ENCODE measurements at regions not wholly inside any gene's neighbourhood (a gene's known extent, or its start where the extent isn't known, plus 50 kb on each side); places are given as distances from the start of the nearest gene placed in this dataset.
"Not testable (repeated sequence)": the region's sequence is repeated elsewhere in the genome, so short reads cannot be mapped to it uniquely, and the experiment has no call there.

DNA sequence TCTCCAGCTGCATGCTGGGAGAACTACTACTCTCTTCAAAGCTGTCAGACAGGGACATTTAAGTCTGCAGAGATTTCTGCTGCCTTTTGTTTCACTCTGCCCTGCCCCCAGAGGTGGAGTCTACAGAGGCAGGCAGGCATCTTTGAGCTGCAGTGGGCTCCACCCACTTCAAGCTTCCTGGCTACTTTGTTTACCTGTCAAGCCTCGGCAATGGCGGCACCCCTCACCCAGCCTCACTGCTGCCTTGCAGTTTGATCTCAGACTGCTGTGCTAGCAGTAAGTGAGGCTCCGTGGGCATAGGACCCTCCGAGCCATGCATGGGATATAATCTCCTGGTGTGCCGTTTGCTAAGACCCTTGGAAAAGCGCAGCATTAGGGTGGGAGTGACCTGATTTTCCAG is 61.7 kb downstream of the DMRTA1 start:
- not testable (repeated sequence) for DNase-seq

DNA sequence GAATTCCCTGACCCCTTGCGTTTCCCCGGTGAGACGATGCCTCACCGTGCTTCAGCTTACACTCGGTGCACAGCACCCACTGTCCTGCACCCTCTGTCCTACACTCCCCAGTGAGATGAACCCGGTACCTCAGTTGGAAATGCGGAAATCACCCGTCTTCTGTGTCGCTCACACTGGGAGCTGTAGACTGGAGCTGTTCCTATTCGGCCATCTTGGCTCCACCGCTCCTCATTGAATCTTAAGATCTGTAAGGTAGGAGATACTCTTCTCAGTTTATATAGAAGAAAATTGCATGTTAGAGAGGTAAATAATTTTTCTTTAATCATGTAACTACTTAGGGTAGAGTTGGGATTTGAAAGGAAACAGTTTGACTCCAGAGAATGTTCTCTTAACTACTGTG is 62.2 kb downstream of the DMRTA1 start:
- DNase-seq, result no peak

DNA sequence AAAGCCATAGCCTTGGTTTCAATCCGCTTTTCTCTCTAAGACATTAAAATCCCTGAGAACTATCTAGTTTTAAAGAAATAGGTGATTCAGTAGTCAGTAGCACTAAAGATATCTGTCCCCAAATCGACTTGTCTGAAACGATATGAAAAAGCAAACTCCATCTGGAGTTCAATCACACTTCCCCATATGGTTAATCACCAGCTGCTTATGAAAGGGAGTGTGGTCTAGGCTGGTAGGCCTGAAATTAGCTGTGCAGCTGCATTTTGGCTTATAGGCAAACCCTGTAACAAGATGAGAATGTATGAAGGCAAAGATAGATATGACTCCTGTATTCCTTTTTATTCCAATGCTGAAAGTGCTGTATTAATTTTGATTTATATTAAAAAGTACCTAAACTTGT is 65.9 kb downstream of the DMRTA1 start:
- no peak for DNase-seq

DNA sequence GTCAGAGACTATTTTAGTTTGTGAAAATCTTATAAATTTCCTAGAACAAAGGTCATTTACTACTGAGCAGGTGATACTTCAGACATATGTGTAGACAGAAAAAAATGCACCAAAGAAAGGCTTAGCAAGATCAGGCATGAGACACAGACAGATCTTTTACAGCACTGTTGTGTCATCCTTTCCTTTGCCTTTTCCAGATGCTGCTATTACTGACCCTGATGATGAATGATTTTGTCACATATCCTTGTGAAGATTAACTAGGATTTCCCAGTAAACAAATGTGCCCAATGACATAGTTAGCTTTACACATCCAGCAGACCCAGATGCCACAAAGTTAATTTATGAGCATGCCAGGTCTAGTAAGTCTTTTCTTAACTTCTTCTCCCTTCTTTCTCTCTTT is 68.2 kb downstream of the DMRTA1 start:
- DNase-seq, result no peak

DNA sequence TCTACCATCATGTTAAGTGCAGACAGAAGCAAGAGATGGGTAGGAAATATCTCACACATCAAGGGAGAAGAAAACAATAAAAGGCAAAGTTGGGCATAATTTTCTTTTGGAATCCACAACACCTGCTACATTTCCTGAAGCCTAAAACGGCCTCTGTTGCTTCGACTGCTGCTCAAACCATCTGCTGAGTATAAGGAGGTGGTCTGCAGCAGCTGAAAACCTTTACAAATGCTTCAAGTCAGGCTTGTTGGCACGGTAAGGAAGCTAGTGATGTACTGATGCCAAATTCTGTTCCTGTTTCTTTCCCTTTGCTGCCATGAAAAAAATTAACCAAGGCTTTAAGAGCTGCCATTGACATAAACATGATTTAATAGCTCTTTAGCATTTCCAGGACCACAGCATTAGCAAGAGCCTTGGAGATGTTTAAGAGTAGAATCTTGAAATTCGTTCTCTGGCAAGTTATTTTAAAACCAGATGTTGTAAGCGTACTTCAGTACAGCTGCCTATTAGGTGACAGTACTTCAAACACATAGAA is 75.6 kb downstream of the DMRTA1 start:
- no peak for DNase-seq

DNA sequence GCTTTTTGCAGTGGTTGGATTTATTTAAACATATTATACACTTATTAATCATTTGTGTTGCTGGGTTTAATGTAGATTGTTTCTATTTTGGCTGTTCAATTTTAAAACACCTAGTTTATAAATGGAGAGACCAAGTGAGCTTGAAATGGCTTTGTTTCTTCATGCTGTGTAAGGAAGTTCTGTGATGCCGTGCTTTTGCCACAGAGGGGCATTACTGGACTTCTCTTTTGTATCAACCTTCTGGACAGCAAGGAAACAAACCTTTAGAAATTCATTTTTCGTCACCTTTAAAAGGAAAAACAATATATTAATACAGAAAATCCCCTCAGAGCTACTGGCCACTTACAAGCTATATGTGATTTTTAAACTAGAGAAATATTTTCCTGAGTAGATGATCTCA is 81.9 kb downstream of the DMRTA1 start:
- DNase-seq, result peak in 1 of 56 donors; percentile 0

DNA sequence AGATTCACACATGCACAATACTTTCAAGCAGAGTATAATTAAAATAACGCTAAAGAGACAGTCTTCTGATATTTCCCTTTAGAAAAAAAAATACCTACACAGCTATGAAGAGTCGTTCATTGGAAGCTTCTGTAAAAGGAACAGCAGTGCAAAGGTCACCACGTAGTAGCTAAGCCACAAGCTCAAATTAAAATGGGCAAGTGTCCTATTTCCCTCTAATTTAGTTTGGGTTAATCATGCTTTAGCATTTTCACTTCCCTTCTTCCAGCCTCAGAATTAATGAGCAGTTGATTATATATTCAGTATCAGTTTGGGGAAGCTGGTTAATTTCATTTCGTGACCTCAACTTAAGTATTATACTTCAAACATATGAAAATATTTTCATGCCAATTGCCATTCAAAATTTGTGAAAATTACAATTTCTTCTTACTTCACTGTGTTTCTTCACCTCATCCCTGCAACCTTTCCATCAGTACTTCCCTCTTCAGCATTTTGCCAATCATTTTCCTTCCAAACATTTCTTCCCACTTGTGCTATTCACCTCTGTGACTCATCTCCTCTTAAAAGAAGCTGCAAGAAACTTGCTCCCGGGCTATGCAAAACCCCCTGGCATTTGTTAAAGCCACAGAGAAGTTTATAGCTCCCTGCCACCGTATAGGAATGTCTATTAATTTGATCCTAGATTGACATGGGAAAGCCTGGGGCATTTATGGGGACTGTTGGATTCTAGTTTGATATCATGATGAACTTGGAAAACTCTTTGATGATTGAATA is 83.0 kb downstream of the DMRTA1 start:
- no peak for DNase-seq

DNA sequence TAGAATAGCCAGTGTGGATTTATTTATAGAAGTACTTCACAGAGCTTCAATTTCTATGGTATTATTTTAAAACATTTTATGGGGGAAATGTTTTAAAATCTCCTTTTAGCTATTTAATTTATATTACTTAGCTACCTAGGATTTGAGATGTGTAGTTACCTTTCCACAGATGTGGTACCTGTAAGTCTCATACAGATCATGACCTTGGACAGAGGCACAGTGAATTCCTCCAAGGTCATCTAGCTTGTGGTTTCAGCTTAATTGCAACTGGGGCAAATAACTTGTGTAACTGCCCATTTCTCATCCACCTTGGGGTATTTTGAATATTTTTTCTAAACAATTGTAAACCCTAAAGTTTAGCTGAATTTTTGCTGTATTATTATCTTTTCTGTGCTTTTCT is 89.2 kb downstream of the DMRTA1 start:
- DNase-seq, result no peak

DNA sequence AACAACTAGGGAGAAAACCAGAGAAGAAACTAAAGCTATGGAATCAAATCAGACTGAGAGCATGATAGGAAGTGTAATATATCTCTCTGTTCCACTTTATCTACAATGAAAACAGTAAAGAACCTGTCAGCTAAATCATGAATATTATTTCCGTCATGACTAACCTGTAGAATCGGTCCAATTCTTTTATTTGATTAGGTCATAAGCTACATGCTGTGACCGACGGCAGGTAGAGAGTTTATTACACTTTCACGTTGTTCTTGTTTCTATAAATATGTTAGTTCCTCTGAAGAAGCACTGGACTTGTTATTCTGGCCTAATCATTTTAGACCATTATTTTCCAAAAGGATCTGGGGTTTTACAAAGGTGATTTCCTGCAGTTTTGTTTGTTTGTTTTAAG is 91.1 kb downstream of the DMRTA1 start:
- no peak for DNase-seq

DNA sequence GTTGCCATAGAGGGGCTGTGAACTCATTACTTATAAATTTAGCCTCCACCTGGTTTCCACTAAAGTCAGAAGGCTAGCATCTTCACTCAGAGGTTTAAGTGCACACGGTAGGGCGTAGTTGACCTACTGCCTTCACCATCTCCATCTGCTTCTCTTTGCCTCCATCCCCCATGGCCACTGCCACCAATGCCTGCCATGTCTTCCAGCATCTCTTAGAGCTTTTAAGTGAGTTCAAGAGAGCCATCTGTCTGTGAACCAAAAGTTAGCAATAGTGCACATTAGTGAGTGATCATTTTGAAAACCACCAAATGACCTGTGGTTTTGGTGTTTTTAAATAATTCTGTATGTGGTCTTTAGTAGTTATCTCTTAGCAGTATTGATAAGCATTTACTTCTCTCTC is 102.0 kb downstream of the DMRTA1 start:
- no peak for DNase-seq

DNA sequence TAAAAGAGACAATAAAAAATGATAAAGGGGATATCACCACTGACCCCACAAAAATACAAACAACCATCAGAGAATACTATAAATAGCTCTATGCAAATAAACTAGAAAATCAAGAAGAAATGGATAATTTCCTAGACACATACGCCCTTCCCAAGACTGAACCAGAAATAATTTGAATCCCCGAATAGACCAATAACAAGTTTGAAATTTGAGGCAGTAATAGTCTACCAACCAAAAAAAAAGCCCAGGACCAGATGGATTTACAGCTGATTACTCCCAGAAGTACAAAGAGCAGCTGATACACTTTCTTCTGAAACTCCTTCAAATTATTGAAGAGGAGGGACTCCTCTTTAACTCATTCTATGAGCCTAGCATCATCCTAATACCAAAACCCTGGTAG is 128.1 kb downstream of the DMRTA1 start:
- DNase-seq, result no peak

DNA sequence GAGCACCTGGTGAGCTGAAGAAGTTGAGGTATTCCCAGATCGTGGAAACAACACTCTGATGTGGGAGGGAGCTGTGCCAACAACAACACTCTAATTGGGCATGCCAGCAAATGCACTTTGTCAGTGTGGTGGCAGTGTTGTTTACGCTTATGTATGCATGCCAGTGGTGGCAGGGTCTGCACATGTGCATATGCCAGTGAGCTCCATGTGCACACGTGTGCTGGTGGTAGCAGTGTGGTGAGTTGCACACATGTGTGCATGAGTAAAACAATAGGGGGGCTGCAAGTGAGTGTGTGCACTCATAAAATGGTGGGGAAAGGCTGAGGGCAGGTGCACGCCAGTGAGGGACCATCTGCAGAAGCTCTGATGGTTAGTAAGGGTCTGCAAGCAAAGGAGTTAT is 134.2 kb downstream of the DMRTA1 start:
- DNase-seq, result no peak

DNA sequence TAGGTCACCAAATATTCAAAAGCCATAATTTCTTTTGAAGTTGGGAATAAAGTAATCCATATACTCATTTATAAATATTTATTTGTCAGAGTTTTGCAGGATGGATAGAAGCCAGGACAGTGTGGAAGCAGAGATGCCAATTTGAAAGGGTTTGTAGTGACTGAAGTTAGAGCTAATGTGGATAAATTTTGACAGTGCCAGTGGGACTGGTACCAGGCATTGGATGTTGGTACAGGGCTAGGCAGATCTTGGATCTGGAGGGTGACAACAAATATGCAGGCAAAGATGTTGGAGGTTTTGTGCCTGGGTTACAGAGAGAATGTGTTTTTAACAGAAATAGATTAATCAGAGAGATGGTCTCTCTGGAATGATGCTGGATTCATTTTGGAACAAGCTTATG is 135.6 kb downstream of the DMRTA1 start:
- DNase-seq, result no peak

DNA sequence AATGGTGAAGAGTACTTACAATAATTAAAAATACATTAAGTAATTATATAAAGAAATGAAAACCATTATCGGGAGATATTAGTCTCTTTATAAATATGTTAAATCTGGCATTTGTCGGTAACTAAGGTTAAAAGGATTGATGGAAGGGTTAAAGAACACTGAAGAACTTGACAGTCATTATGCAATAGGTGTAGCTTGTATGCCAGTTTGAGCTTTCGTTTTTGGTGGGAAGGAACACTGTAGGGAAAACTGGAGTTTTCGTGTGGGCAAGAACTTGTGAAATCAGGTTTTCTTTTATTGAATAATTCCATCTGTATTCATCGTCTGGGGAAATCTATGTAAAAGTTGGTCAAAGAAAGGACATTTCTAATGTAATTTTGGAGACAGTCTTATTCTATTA is 142.3 kb downstream of the DMRTA1 start:
- DNase-seq, result no peak

DNA sequence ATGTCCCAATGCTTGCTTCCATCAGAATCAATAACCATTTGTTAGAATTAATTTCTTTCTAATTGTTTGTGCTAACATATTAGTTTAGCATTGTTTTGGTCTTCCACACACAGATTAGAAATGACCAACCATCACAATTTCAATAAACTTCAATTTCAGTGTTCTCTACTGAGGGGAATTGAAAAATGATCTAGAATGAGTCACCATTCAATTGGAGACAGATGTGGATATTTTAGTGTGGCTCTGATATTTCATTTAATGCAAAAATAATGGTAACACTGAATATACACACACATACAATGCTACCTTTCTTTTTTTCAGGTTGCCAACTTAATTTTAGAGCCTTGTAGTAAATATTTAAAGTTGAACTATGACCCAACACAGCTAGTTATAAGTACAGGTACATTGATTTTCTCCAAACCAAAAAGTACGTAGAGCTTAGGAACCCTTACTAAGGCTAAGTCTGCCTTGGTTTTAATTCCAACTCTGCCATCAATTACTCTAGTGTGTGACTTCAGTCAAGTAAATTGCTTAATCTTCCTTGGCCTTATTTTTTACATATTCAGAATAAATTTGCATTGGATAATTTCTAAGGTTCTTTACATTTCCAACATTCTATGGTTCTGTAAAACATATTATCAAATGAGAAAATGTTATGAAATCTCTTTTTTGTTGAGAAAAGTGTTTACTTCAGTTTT is 143.9 kb downstream of the DMRTA1 start:
- DNase-seq, result no peak

DNA sequence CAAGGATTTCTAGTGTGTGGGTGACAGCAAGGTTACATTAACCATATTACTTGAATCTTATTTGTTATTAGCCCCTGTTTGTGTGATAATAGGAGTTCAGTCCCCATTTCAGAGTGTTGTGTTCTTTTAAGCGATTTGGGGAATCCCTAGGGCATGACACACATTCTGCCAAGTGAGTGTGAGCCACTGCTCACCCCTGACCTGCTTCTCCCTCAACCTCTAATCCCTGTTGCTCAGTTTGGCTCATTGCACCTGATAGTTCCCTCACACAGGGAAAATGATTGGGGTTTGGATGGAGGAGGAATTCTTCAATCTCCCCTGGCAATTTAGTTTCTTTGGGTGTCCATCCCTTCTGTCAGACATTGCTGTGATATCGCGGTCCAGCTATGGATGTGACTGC is 149.2 kb downstream of the DMRTA1 start:
- DNase-seq, result no peak

DNA sequence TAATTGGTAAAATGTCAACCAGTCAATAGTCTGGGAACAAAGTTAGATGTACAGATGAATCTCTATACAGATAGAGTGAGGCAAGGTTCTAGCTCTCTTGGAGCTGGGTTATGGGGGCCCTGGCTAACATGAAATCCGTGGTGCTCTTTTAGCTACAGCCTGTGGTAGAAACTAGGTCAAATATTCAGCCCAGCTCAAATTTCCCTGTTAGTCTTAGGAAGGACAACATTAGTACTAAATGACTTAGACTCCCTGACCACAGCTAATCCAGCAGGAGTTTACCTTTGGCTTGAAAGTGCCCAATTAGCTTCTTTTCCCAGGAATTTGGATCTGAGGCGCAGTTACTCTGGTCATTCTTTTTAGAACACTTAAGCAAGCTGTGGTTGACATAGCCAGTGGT is 170.5 kb downstream of the DMRTA1 start:
- DNase-seq, result no peak

DNA sequence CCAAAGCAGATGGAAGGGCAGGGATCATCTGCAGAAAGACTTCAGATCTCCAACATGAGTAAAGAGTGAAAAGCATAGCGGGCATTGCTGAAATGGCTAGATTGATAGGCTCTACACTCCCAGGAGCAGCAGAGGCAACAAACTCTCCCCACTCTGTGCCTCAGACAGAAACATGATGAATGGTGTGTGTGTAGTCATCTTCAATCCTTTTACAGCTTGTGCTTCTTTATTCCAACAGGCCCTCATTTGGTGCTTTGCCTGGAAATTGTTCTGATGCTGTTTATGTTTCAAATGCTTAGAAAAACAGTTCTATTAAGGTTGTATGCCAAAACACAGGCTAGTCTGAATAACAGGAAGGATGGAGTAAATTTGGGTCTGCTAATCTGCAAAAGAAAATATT is 176.2 kb downstream of the DMRTA1 start:
- no peak for DNase-seq

DNA sequence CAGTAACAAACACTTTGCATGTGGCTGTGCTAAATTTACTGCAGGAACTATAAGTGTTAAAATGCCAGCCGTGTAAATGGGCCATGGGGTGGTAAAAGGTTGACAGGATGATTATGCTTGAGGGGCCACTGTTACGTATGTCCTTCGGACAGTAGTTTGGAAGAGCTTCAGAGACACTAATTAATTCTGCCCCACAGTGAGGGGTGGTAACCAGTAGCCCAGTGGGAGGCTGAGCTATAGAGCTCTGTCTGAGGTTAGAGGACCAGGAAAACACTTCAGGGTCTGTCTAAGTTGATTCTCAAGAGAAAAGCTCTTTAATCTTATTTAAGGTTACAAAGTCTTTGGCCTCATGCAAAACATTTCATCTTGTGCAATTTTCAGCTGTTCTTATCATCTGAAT is 176.6 kb downstream of the DMRTA1 start:
- DNase-seq, result no peak

DNA sequence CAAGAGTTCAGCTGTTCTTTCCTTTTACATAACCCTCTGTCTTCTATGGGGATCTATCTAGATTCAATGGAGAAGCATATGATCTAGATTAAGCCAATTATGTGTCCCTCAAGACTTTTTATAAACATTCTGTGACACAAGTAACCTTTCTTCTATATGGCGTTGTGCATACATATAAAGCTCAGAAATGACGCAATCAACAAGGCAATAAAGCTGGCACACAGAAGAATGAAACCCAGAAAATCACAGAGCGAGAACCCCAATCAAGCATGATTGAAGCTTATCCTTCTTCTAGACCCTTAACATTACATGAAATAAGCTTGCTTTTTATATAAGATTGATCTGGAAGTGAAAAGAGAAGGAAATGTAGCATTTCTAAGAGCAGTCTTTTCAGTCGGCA is 178.9 kb downstream of the DMRTA1 start:
- DNase-seq, result no peak

DNA sequence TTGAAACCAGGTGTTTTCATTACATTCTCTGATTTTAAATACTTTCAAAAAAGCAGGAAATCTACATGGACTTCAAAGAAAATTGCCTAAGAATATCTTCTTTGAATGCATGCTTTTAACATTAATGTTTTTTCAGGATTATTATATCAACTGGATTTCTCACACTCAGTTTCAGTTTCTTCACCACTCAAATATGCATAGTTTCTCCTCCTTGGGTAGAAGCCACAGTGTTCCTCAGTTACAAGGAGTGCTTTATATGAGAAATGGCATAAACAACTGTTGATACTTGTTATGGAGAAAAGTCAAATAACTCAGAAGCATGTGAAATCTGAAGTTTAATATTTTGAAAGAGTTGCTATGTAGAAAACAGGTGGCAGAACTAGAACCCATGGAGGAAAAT is 196.9 kb downstream of the DMRTA1 start:
- no peak for DNase-seq

DNA sequence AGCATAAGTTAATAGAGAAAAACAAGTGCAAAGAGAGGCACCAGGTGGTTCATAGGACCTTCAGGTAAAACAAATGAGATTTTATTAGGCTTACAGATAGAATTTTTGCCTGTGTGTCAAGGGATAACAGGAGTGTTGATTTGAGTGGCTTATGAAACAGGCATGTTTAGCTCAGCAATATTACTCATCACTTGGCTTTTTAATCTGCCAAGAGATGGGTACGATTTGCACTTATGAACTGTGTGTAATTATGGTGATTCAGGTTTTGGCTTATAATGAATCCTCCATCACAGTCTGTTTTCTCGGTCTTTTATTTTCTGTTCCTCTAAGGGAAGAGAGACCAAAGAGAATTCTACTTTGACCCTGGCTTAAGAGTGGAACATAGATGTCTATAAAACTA is 199.3 kb downstream of the DMRTA1 start:
- peak in 1 of 56 donors; percentile 1 for DNase-seq

DNA sequence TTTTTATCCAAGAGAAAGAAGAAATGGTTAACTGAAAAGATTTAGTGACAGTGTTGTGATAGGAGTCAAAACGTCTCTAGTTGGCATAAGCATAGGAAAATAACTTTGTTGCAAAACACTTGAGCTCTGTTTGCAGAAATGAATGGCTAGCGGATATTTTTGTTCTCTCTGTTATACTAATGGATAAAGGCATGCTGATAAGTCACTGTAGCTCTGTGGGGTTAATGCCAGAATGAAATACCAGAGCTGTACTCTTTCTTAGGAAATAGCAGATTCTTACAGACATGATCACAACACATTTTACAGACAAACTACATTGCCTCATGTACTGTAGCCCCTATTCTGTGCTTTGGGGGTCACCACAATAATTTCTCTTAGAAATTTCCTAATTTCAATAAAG is 202.8 kb downstream of the DMRTA1 start:
- no peak for DNase-seq

Data from nucleus accumbens (tissue), 56 donors.